IMR-90 (cell line): ENCODE measurements at regions not wholly inside any gene's neighbourhood (a gene's known extent, or its start where the extent isn't known, plus 50 kb on each side); places are given as distances from the start of the nearest gene placed in this dataset.

Source experiments
- CEBPB ChIP-seq: IDR thresholded peaks from 2 replicates; pipeline ENCODE4 v1.6.1; 2012; ENCODE audit warnings: low read depth, low read length, improper control_type of control experiment
- CTCF ChIP-seq: conservative IDR thresholded peaks from 2 replicates; pipeline ENCODE4 v1.5.1; 2012; ENCODE audit warnings: mild to moderate bottlenecking, low read depth, low read length, improper control_type of control experiment
- ELK1 ChIP-seq: fragments of 150-350 bp; IDR thresholded peaks from 2 replicates; pipeline ENCODE4 v1.6.1; 2016; ENCODE audit warnings: low read depth, mild to moderate bottlenecking, low read length, moderate library complexity, borderline replicate concordance
- FOS ChIP-seq: fragments of 150-350 bp; IDR thresholded peaks from 2 replicates; pipeline ENCODE4 v1.6.1; 2016; ENCODE audit warnings: low read depth, low read length
- MAFK ChIP-seq: IDR thresholded peaks from 2 replicates; pipeline ENCODE4 v1.6.1; 2012; ENCODE audit warnings: low read depth, low read length, improper control_type of control experiment
- MAZ ChIP-seq: IDR thresholded peaks from 2 replicates; pipeline ENCODE4 v1.6.1; 2012; ENCODE audit warnings: low read depth, mild to moderate bottlenecking, low read length, improper control_type of control experiment, moderate library complexity, borderline replicate concordance
- POLR2A ChIP-seq: IDR thresholded peaks from 2 replicates; pipeline ENCODE4 v1.6.1; 2012; ENCODE audit warnings: mild to moderate bottlenecking, low read depth, low read length
- RCOR1 ChIP-seq: IDR thresholded peaks from 2 replicates; pipeline ENCODE4 v1.6.1; 2012; ENCODE audit warnings: mild to moderate bottlenecking, low read length, improper control_type of control experiment; ENCODE audit not compliant: insufficient replicate concordance
- RFX5 ChIP-seq: IDR thresholded peaks from 2 replicates; pipeline ENCODE4 v1.8.0; 2012; ENCODE audit warnings: low read depth, mild to moderate bottlenecking, low read length, moderate library complexity
- SMC3 ChIP-seq: fragments of 150-350 bp; IDR thresholded peaks from 2 replicates; pipeline ENCODE4 v1.6.1; 2016; ENCODE audit warnings: low read depth, mild to moderate bottlenecking, antibody characterized with exemption, low read length, moderate library complexity

GRCh38 chr7:125695626-125696025 is 766.0 kb upstream of the POT1 start:
- TF ChIP-seq RCOR1 (no peak), CTCF (no peak), CEBPB (no peak), FOS (no peak), POLR2A (no peak), RFX5 (no peak), MAFK (no peak), ELK1 (no peak), SMC3 (no peak), MAZ (no peak)
